ENCODE measurements at regions not wholly inside any gene's neighbourhood (a gene's known extent, or its start where the extent isn't known, plus 50 kb on each side); places are given as distances from the start of the nearest gene placed in this dataset.

- ChIA-PET RAD21 (ENCODE audit: low non-redundant PET in 1 of 2, low total read pairs in 2 of 2, uncharacterized antibody in 2 of 2, unreplicated experiment in 2 of 2) (no interaction called here), CTCF (no interaction called here), POLR2A (no interaction called here)
- ATAC-seq = no peak
- H4K20me1 ChIP-seq (ENCODE audit: insufficient read depth) = no peaks in the 10 kb centered on the region
- no peaks in the 10 kb centered on the region for H3K79me2 ChIP-seq (ENCODE audit: insufficient read depth, low read length)
- no peak for DNase-seq (ENCODE audit: low read depth, low spot score)
- H3K27ac ChIP-seq (ENCODE audit: low read depth, low read length) = no peak overlapping the region
- H3K4me3 ChIP-seq (replicated peaks in 1 of 2; ENCODE audit: low read depth in 1 of 2, low read length in 2 of 2) = no peak overlapping the region
- H3K9me3 ChIP-seq (ENCODE audit: control insufficient read depth in 1 of 2, insufficient read depth in 1 of 2, low read depth in 1 of 2, low read length in 2 of 2) = no peaks in the 10 kb centered on the region
- no peak overlapping the region for H3K4me2 ChIP-seq (ENCODE audit: low read length)
- H3K9me2 ChIP-seq (ENCODE audit: insufficient read depth) = no peaks in the 10 kb centered on the region
- H3K27me3 ChIP-seq (ENCODE audit: insufficient read depth, low read length) = no peaks in the 10 kb centered on the region
- H3K36me3 ChIP-seq (ENCODE audit: control insufficient read depth in 1 of 2, insufficient read depth in 2 of 2, low read length in 2 of 2) = no peaks in the 10 kb centered on the region
- intact Hi-C loops (cut with micrococcal nuclease) = no loop called here
- no TSS peak for BruUV-seq (replicated peaks)
- H3K4me1 ChIP-seq (ENCODE audit: control insufficient read depth in 1 of 2, insufficient read depth in 2 of 2, low read length in 2 of 2) = no peaks in the 10 kb centered on the region
- TF ChIP-seq RAD21 (IDR thresholded peaks at IDR 0.05; ENCODE audit: low read depth) (no peak), MAX (IDR thresholded peaks at IDR 0.05) (no peak), REST (IDR thresholded peaks at IDR 0.05; ENCODE audit: low read depth) (no peak), JUND (IDR thresholded peaks at IDR 0.05) (no peak), POLR2A (IDR thresholded peaks at IDR 0.05; ENCODE audit: borderline replicate concordance, extremely low read depth, insufficient read depth, insufficient read length) (no peak), FOSL1 (IDR thresholded peaks at IDR 0.05; ENCODE audit: low read depth) (no peak), EZH2phosphoT487 (IDR thresholded peaks at IDR 0.05; ENCODE audit: borderline replicate concordance) (no peak), SP1 (IDR thresholded peaks at IDR 0.05; ENCODE audit: low read depth) (no peak), EGR1 (IDR thresholded peaks at IDR 0.05; ENCODE audit: low read depth) (no peak), SRF (IDR thresholded peaks at IDR 0.05; ENCODE audit: low read depth) (no peak), CTCF (IDR thresholded peaks at IDR 0.05 in 2 of 3, conservative IDR thresholded peaks at IDR 0.05 in 1 of 3; ENCODE audit: borderline replicate concordance in 1 of 3, insufficient read depth in 1 of 3, low read depth in 2 of 3, low read length in 2 of 3) (no peak), CBX3 (IDR thresholded peaks at IDR 0.05; ENCODE audit: low read depth) (no peak)
- H3K9ac ChIP-seq (ENCODE audit: low read length) = no peak overlapping the region
- no peak overlapping the region for H2AFZ ChIP-seq (ENCODE audit: low read depth, low read length, poor library complexity, severe bottlenecking)
Measured at GRCh38 chr2:12277241-12278034, 439.3 kb upstream of the TRIB2 start.
